Left lung (tissue), 4 donors: ENCODE measurements at regions not wholly inside any gene's neighbourhood (a gene's known extent, or its start where the extent isn't known, plus 50 kb on each side); places are given as distances from the start of the nearest gene placed in this dataset.

Source experiments
- ATAC-seq: fragments of 200-7000 bp; cut with Tn5 transposase; one replicate; pipeline ENCODE4 v1.9.1; 2020; ENCODE audit warnings: moderate library complexity
- DNase-seq, 4 donors: peaks; one replicate each; pipeline ENCODE4 v3.0.0-alpha.2; 2013 to 2020
- H3K27ac ChIP-seq, 2 donors: fragments of 200-600 bp; sonication (generic) in 1 of 2; one replicate each; pipeline versions ENCODE4 v1.5.0 to v1.8.0; 2020 to 2021
- H3K27me3 ChIP-seq, 2 donors: fragments of 200-600 bp; sonication (generic) in 1 of 2; one replicate each; pipeline versions ENCODE4 v1.5.0 to v1.8.0; 2020 to 2021
- H3K36me3 ChIP-seq, 2 donors: fragments of 200-600 bp; sonication (generic) in 1 of 2; one replicate each; pipeline versions ENCODE4 v1.5.0 to v1.8.0; 2020 to 2021
- H3K4me1 ChIP-seq, 2 donors: fragments of 200-600 bp; one replicate each; pipeline ENCODE4 v1.8.0; 2021
- H3K4me3 ChIP-seq, 2 donors: fragments of 200-600 bp; sonication (generic) in 1 of 2; one replicate each; pipeline versions ENCODE4 v1.5.0 to v1.8.0; 2020 to 2021; ENCODE audit warnings: mild to moderate bottlenecking in 1 of 2
- H3K9me3 ChIP-seq, 2 donors: fragments of 200-600 bp; sonication (generic) in 1 of 2; one replicate each; pipeline versions ENCODE4 v1.5.0 to v1.8.0; 2020 to 2021
- intact Hi-C, 2 donors: fragments of 100-400 bp; cut with DNase I; formaldehyde crosslinking; loops; one replicate each; pipeline versions ENCODE4 v1.11.2 to v1.14.2; 2022
- TF ChIP-seq, protein P1 (sequence below), 2 donors: fragments of 200-600 bp; sonication (generic) in 1 of 2; IDR thresholded peaks; one replicate each; pipeline versions ENCODE4 v1.5.0 to v1.8.0; 2021; ENCODE audit warnings: antibody characterized with exemption in 2 of 2
- donor health status: DM: no; HTN: yes; CAD: no.
- donor health status: DM: no; HTN: no; CAD: no.

- TF ChIP-seq, protein P1, sequence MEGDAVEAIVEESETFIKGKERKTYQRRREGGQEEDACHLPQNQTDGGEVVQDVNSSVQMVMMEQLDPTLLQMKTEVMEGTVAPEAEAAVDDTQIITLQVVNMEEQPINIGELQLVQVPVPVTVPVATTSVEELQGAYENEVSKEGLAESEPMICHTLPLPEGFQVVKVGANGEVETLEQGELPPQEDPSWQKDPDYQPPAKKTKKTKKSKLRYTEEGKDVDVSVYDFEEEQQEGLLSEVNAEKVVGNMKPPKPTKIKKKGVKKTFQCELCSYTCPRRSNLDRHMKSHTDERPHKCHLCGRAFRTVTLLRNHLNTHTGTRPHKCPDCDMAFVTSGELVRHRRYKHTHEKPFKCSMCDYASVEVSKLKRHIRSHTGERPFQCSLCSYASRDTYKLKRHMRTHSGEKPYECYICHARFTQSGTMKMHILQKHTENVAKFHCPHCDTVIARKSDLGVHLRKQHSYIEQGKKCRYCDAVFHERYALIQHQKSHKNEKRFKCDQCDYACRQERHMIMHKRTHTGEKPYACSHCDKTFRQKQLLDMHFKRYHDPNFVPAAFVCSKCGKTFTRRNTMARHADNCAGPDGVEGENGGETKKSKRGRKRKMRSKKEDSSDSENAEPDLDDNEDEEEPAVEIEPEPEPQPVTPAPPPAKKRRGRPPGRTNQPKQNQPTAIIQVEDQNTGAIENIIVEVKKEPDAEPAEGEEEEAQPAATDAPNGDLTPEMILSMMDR (IDR thresholded peaks at IDR 0.05), result no peak
- DNase-seq (no peak), ATAC-seq (no peak)
- Histone ChIP-seq H3K36me3 (no peaks in the 10 kb centered on the region), H3K27me3 (peaks cover 0 to 12% of the 10 kb centered on the region in 2 donors), H3K4me1 (no peaks in the 10 kb centered on the region), H3K27ac (no peak overlapping the region), H3K9me3 (no peaks in the 10 kb centered on the region), H3K4me3 (no peak overlapping the region)
- intact Hi-C loops, result no loop called here
These were observed 162.4 kb upstream of the POU3F1 start for GRCh38 chr1:38208716-38209632.

- TF ChIP-seq, protein P1 (IDR thresholded peaks at IDR 0.05), result no peak
- no peak overlapping the region for H3K4me3 ChIP-seq
- no peak overlapping the region for H3K27ac ChIP-seq
- ATAC-seq, result no peak
- H3K4me1 ChIP-seq, result no peaks in the 10 kb centered on the region
- peaks cover 0 to 1% of the 10 kb centered on the region in 2 donors for H3K27me3 ChIP-seq
- no peaks in the 10 kb centered on the region for H3K36me3 ChIP-seq
- no peak for DNase-seq
- no peaks in the 10 kb centered on the region for H3K9me3 ChIP-seq
- intact Hi-C loops, result no loop called here
These were observed 161.3 kb upstream of the POU3F1 start for GRCh38 chr1:38207906-38208305.

DNA sequence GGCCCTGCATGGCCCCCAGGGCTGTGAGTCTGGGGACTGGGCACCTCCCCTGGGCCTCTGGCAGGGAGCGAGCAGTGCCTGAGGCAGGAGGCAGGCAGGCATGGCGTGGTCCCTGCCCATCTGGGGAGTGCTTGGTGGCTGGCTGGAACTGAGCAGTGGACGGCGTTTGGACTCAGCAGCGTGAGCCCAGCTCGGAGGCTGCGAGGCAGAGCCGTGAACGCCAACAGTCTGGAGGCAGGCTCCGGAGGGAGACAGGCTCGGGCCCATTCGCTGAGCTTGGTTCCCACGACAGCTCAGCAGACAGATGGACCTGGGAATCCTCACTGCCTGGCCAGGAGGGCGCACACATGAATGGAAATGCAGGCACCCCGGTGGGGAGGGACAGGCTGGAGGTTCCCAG lies 160.7 kb upstream of the POU3F1 start:
- DNase-seq, result no peak
- H3K27ac ChIP-seq, result no peak overlapping the region
- TF ChIP-seq, protein P1 (IDR thresholded peaks at IDR 0.05), result no peak
- no peaks in the 10 kb centered on the region for H3K9me3 ChIP-seq
- no peaks in the 10 kb centered on the region for H3K4me1 ChIP-seq
- intact Hi-C loops, result no loop called here
- H3K27me3 ChIP-seq, result no peaks in the 10 kb centered on the region
- H3K4me3 ChIP-seq, result no peak overlapping the region
- ATAC-seq, result no peak
- no peaks in the 10 kb centered on the region for H3K36me3 ChIP-seq

GRCh38 chr1:38204698-38205097 lies 158.1 kb upstream of the POU3F1 start:
- Histone ChIP-seq H3K36me3 (no peaks in the 10 kb centered on the region), H3K9me3 (peaks cover 0 to 7% of the 10 kb centered on the region in 2 donors), H3K4me3 (no peak overlapping the region), H3K27ac (no peak overlapping the region), H3K27me3 (no peaks in the 10 kb centered on the region), H3K4me1 (no peaks in the 10 kb centered on the region)
- intact Hi-C loops, result no loop called here
- ATAC-seq (no peak), DNase-seq (no peak)
- TF ChIP-seq, protein P1 (IDR thresholded peaks at IDR 0.05), result no peak

DNA sequence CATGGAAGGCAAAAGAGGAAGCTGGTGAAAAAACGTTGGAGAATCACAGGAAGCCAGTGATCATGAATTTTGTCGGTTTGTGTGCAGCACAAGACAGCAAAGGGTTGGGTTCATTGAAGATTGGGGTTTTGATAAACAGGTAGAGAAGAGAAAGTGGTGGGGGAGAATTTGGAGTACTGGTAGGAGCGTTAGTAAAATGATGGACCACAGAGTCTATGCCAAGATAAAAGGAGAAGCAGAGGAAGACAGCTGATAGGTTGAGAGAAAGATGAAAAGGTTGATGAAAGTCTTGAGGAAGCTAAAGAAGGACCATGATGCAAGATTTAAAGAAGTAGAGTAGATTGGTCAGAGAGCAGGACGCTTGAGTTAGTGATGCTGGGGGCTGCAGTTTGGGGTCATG lies 156.8 kb upstream of the POU3F1 start:
- ATAC-seq (no peak), DNase-seq (no peak)
- Histone ChIP-seq H3K27ac (no peak overlapping the region), H3K9me3 (peaks cover 0 to 9% of the 10 kb centered on the region in 2 donors), H3K36me3 (no peaks in the 10 kb centered on the region), H3K27me3 (no peaks in the 10 kb centered on the region), H3K4me1 (no peaks in the 10 kb centered on the region), H3K4me3 (no peak overlapping the region)
- TF ChIP-seq, protein P1 (IDR thresholded peaks at IDR 0.05), result no peak
- intact Hi-C loops, result no loop called here
